H1 (cell line): ENCODE measurements at regions not wholly inside any gene's neighbourhood (a gene's known extent, or its start where the extent isn't known, plus 50 kb on each side); places are given as distances from the start of the nearest gene placed in this dataset.

Experiments
- CTCF ChIA-PET: fragments of 300-600 bp; sonication (Branson Sonifier 250); formaldehyde crosslinking; loops from one replicate; lab custom pipeline; 2021; ENCODE audit not compliant: partially characterized antibody; lab: Charles Lee
- POLR2A ChIA-PET: fragments of 300-600 bp; sonication (Branson Sonifier 250); formaldehyde crosslinking; loops from one replicate; lab custom pipeline; 2021; ENCODE audit warnings: inconsistent platforms; ENCODE audit not compliant: partially characterized antibody; lab: Charles Lee
- DNase-seq, 2 experiments: peaks; one replicate each; pipeline versions ENCODE4 v3.0.0 to v3.0.0-alpha.2; 2010 to 2022; ENCODE audit warnings: low spot score in 2 of 2, low read depth in 1 of 2, mixed read lengths in 1 of 2
- FAIRE-seq: peaks from 2 replicates; lab custom pipeline; 2011; peaks lifted over from hg19 to GRCh38; lab: Jason Lieb, UNC
- H2AFZ ChIP-seq: 2 replicates; pipeline ENCODE4 v1.8.1; 2012; ENCODE audit warnings: low read length, inconsistent platforms
- H2AK5ac ChIP-seq: 2 replicates; pipeline ENCODE4 v1.6.1; 2013; ENCODE audit warnings: low read depth, low read length
- H2BK120ac ChIP-seq: replicated peaks from 2 replicates; pipeline ENCODE3; 2013; ENCODE audit warnings: low read depth, low read length, inconsistent platforms
- H2BK12ac ChIP-seq: 2 replicates; pipeline ENCODE4 v1.6.1; 2013; ENCODE audit warnings: low read depth, low read length
- H2BK15ac ChIP-seq: 2 replicates; pipeline ENCODE4 v1.6.1; 2013; ENCODE audit warnings: low read length
- H2BK20ac ChIP-seq: 2 replicates; pipeline ENCODE4 v1.6.1; 2013; ENCODE audit warnings: low read length
- H2BK5ac ChIP-seq: 2 replicates; pipeline ENCODE4 v1.6.1; 2013; ENCODE audit warnings: low read depth, low read length
- H3K14ac ChIP-seq: 2 replicates; pipeline ENCODE4 v1.6.1; 2013; ENCODE audit warnings: inconsistent platforms; ENCODE audit not compliant: insufficient read length
- H3K18ac ChIP-seq: 2 replicates; pipeline ENCODE4 v1.6.1; 2013; ENCODE audit warnings: low read length; ENCODE audit errors: extremely low read depth
- H3K23ac ChIP-seq: 2 replicates; pipeline ENCODE4 v1.6.1; 2013; ENCODE audit warnings: inconsistent platforms; ENCODE audit not compliant: insufficient read length
- H3K23me2 ChIP-seq: 2 replicates; pipeline ENCODE4 v1.6.1; 2013; ENCODE audit warnings: low read depth, low read length
- H3K27ac ChIP-seq: 2 replicates; pipeline ENCODE4 v1.6.1; 2011; ENCODE audit warnings: low read depth, low read length, inconsistent platforms
- H3K27me3 ChIP-seq, 4 experiments: replicated peaks in 1 of 4; 1 replicate in 1 of 4; 2 replicates in 3 of 4; pipeline versions ENCODE4 v1.6.1 to v1.8.1; 2011 to 2013; ENCODE audit warnings: low read length in 3 of 4, mild to moderate bottlenecking in 3 of 4, inconsistent platforms in 2 of 4, mixed read lengths in 2 of 4, moderate library complexity in 1 of 4; ENCODE audit not compliant: control insufficient read depth in 3 of 4, insufficient read depth in 3 of 4; ENCODE audit errors: extremely low read depth in 1 of 4
- H3K36me3 ChIP-seq, 4 experiments: 2 replicates each; pipeline versions ENCODE4 v1.6.1 to v1.8.1; 2011 to 2013; ENCODE audit warnings: mild to moderate bottlenecking in 4 of 4, low read length in 3 of 4, moderate library complexity in 2 of 4, control low read depth in 1 of 4, inconsistent platforms in 1 of 4; ENCODE audit not compliant: insufficient read depth in 4 of 4, control insufficient read depth in 2 of 4
- H3K4ac ChIP-seq: replicated peaks from 2 replicates; pipeline ENCODE3; 2013; ENCODE audit warnings: low read length, low read depth, mixed read lengths, inconsistent platforms; ENCODE audit not compliant: insufficient read length
- H3K4me1 ChIP-seq, 4 experiments: replicated peaks in 1 of 4; 1 replicate in 1 of 4; 2 replicates in 3 of 4; pipeline versions ENCODE4 v1.6.1 to v1.8.1; 2011 to 2013; ENCODE audit warnings: low read length in 3 of 4, inconsistent platforms in 2 of 4, mixed read lengths in 1 of 4; ENCODE audit not compliant: insufficient read depth in 4 of 4, control insufficient read depth in 3 of 4
- H3K4me2 ChIP-seq, 2 experiments: 2 replicates each; pipeline versions ENCODE4 v1.6.1 to v1.8.1; 2011 to 2013; ENCODE audit warnings: low read depth in 2 of 2, low read length in 2 of 2, control low read depth in 1 of 2, inconsistent platforms in 1 of 2, mild to moderate bottlenecking in 1 of 2; ENCODE audit not compliant: insufficient read depth in 1 of 2
- H3K4me3 ChIP-seq, 4 experiments: fragments of 200-600, 300-600 bp in 1 of 4; sonication (generic), shearing (Covaris generic), sonication (Bioruptor Twin) in 1 of 4; 2 replicates each; pipeline versions ENCODE4 v1.5.1 to v1.8.1; 2011 to 2016; ENCODE audit warnings: low read length in 4 of 4, low read depth in 3 of 4, control low read depth in 2 of 4, inconsistent platforms in 2 of 4, mild to moderate bottlenecking in 2 of 4, mixed read lengths in 1 of 4, moderate library complexity in 1 of 4; ENCODE audit not compliant: insufficient read depth in 2 of 4; ENCODE audit errors: extremely low read depth in 1 of 4
- H3K56ac ChIP-seq: replicated peaks from 2 replicates; pipeline ENCODE3; 2013; ENCODE audit warnings: low read depth, mild to moderate bottlenecking, mixed read lengths, low read length, inconsistent platforms; ENCODE audit not compliant: insufficient read length
- H3K79me1 ChIP-seq: 2 replicates; pipeline ENCODE4 v1.6.1; 2013; ENCODE audit warnings: low read depth, low read length, control low read depth
- H3K79me2 ChIP-seq, 2 experiments: 2 replicates each; pipeline versions ENCODE4 v1.6.1 to v1.8.1; 2012 to 2013; ENCODE audit warnings: low read length in 2 of 2, mild to moderate bottlenecking in 2 of 2, inconsistent platforms in 1 of 2; ENCODE audit not compliant: insufficient read depth in 2 of 2, control insufficient read depth in 1 of 2
- H3K9ac ChIP-seq, 4 experiments: replicated peaks in 1 of 4; 1 replicate in 1 of 4; 2 replicates in 3 of 4; pipeline versions ENCODE4 v1.6.1 to v1.8.1; 2011 to 2013; ENCODE audit warnings: low read depth in 3 of 4, low read length in 3 of 4, control low read depth in 2 of 4, mild to moderate bottlenecking in 2 of 4, moderate library complexity in 2 of 4, inconsistent platforms in 1 of 4; ENCODE audit errors: extremely low read depth in 1 of 4
- H3K9me3 ChIP-seq, 2 experiments: 2 replicates each; pipeline versions ENCODE4 v1.6.1 to v1.8.1; 2012 to 2013; ENCODE audit warnings: mild to moderate bottlenecking in 2 of 2, moderate library complexity in 2 of 2, control low read depth in 1 of 2, inconsistent platforms in 1 of 2, low read depth in 1 of 2, low read length in 1 of 2, mixed read lengths in 1 of 2; ENCODE audit not compliant: insufficient read depth in 2 of 2
- H4K20me1 ChIP-seq, 2 experiments: replicated peaks in 1 of 2; 2 replicates each; pipeline versions ENCODE3 to v1.8.1; 2011 to 2013; ENCODE audit warnings: inconsistent platforms in 2 of 2, low read length in 2 of 2, mild to moderate bottlenecking in 1 of 2; ENCODE audit not compliant: insufficient read depth in 2 of 2, control insufficient read depth in 1 of 2
- H4K5ac ChIP-seq: 2 replicates; pipeline ENCODE4 v1.6.1; 2013; ENCODE audit warnings: low read length, low read depth, mixed read lengths, inconsistent platforms; ENCODE audit not compliant: insufficient read length
- H4K8ac ChIP-seq: 2 replicates; pipeline ENCODE4 v1.8.0; 2013; ENCODE audit warnings: mild to moderate bottlenecking, moderate library complexity, low read length, inconsistent platforms; ENCODE audit not compliant: insufficient read depth; ENCODE audit errors: extremely low read depth
- H4K91ac ChIP-seq: replicated peaks from 2 replicates; pipeline ENCODE3; 2013; ENCODE audit warnings: low read length, mixed read lengths, inconsistent platforms; ENCODE audit not compliant: insufficient read length
- ASH2L ChIP-seq: fragments of 200-600, 300-600 bp; sonication (generic); IDR thresholded peaks from one replicate; pipeline ENCODE4 v1.7.1; 2017; ENCODE audit warnings: low read length
- BCL11A ChIP-seq, 2 experiments: IDR thresholded peaks; one replicate each; pipeline ENCODE4 v1.6.1; 2011; ENCODE audit warnings: low read depth in 2 of 2, low read length in 2 of 2, mild to moderate bottlenecking in 2 of 2
- EZH2 ChIP-seq: fragments of 200-600 bp; sonication (generic); IDR thresholded peaks from 2 replicates; pipeline ENCODE4 v1.7.1; 2012; ENCODE audit warnings: low read depth, mild to moderate bottlenecking, moderate library complexity, low read length, inconsistent platforms; ENCODE audit not compliant: severe bottlenecking
- HDAC6 ChIP-seq: IDR thresholded peaks from one replicate; pipeline ENCODE4 v1.7.1; 2012; ENCODE audit warnings: low read depth, mild to moderate bottlenecking, inconsistent platforms, low read length, moderate library complexity
- KDM1A ChIP-seq: fragments of 200-600, 300-600 bp; sonication (generic); IDR thresholded peaks from 2 replicates; pipeline ENCODE4 v1.7.1; 2016; ENCODE audit warnings: mild to moderate bottlenecking, low read length, borderline replicate concordance
- RFX5 ChIP-seq: IDR thresholded peaks from 2 replicates; pipeline ENCODE4 v1.6.1; 2011; ENCODE audit warnings: low read depth, low read length, improper control_type of control experiment, borderline replicate concordance
- SP1 ChIP-seq: IDR thresholded peaks from 2 replicates; pipeline ENCODE4 v1.6.1; 2011; ENCODE audit warnings: low read depth, low read length
- SP4 ChIP-seq: IDR thresholded peaks from 2 replicates; pipeline ENCODE4 v1.6.1; 2012; ENCODE audit warnings: low read length, inconsistent platforms
- TAF1 ChIP-seq: IDR thresholded peaks from 2 replicates; pipeline ENCODE4 v1.6.1; 2011; ENCODE audit warnings: mild to moderate bottlenecking, low read depth, low read length
- TF ChIP-seq, protein P1 (sequence below): IDR thresholded peaks from 2 replicates; pipeline ENCODE4 v1.6.1; 2012; ENCODE audit warnings: inconsistent platforms

DNA sequence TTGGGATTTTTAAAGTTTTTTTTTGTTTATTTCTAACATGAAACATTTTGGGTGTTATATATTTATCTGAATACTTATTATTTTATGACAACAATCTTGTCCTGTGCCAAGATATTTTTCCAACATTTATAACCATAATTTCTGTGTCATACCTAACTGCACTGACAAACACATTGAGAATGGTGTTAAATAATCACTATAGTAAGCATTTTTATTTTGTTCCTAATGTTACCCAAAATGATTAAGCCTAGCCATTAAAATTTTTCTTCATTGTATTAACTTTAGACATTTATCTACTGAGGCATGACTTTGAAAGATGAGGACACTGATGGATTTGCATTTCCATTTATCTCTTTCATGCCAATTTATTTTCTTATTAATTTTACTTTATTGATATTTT lies 91.6 kb upstream of the STK32A start:
- Histone ChIP-seq H3K14ac (no peak overlapping the region), H2AK5ac (no peak overlapping the region), H3K9ac (no peak overlapping the region), H3K4me2 (no peak overlapping the region), H2BK5ac (no peak overlapping the region), H3K79me2 (no peaks in the 10 kb centered on the region), H3K36me3 (no peaks in the 10 kb centered on the region), H4K8ac (no peak overlapping the region), H3K27ac (no peak overlapping the region), H3K79me1 (no peaks in the 10 kb centered on the region), H3K27me3 (no peaks in the 10 kb centered on the region), H2BK120ac (no peak overlapping the region), H3K23ac (no peak overlapping the region), H4K5ac (no peak overlapping the region), H2BK15ac (no peak overlapping the region), H2BK12ac (no peak overlapping the region), H3K4me3 (no peak overlapping the region), H4K91ac (no peak overlapping the region), H3K4ac (no peak overlapping the region), H3K56ac (no peak overlapping the region), H3K18ac (no peak overlapping the region), H4K20me1 (no peaks in the 10 kb centered on the region), H2AFZ (no peak overlapping the region), H3K4me1 (peaks cover 0 to 8% (median 1%) of the 10 kb centered on the region in 4 experiments; a peak in 5 of 7 replicates), H2BK20ac (no peak overlapping the region), H3K23me2 (no peaks in the 10 kb centered on the region), H3K9me3 (no peaks in the 10 kb centered on the region)
- DNase-seq (no peak), FAIRE-seq (no peak)
- POLR2A ChIA-PET = no interaction called here
- TF ChIP-seq RFX5 (no peak), HDAC6 (no peak), KDM1A (no peak), TAF1 (no peak), SP1 (no peak), SP4 (no peak), ASH2L (no peak), BCL11A (IDR thresholded peaks at IDR 0.05; ENCODE audit: low read depth in 2 of 2, low read length in 2 of 2) (no peak), EZH2 (no peak)
- TF ChIP-seq, protein P1, sequence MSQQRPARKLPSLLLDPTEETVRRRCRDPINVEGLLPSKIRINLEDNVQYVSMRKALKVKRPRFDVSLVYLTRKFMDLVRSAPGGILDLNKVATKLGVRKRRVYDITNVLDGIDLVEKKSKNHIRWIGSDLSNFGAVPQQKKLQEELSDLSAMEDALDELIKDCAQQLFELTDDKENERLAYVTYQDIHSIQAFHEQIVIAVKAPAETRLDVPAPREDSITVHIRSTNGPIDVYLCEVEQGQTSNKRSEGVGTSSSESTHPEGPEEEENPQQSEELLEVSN = no peak
- CTCF ChIA-PET = interaction anchor here (1.3 to 1.8 kb wide), 2 partner anchors 11 to 17 kb away, joined by 3 to 5 read pairs; no protein-coding TSS in a partner anchor
